ENCODE measurements at regions not wholly inside any gene's neighbourhood (a gene's known extent, or its start where the extent isn't known, plus 50 kb on each side); places are given as distances from the start of the nearest gene placed in this dataset.

DNA sequence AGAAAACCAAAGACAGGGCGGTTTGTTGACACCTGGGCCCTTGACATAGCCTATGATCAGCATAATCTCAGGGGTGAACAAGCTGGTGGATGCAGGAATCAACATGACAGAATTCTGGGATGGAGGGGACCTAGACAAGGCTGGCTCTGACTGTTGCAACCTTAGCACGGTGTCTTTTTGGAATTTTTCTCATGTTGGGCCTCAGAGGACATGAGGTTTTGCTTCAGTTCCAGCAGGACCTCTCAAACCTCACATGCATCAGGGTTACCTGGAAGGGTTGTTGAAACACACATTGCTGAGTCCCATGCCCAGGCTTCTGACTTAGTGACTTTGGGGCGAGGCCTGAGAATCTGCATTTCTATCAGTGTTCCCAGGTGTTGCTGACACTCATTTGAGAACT is 345.6 kb upstream of the B3GAT1 start:
- TF ChIP-seq, protein P1, sequence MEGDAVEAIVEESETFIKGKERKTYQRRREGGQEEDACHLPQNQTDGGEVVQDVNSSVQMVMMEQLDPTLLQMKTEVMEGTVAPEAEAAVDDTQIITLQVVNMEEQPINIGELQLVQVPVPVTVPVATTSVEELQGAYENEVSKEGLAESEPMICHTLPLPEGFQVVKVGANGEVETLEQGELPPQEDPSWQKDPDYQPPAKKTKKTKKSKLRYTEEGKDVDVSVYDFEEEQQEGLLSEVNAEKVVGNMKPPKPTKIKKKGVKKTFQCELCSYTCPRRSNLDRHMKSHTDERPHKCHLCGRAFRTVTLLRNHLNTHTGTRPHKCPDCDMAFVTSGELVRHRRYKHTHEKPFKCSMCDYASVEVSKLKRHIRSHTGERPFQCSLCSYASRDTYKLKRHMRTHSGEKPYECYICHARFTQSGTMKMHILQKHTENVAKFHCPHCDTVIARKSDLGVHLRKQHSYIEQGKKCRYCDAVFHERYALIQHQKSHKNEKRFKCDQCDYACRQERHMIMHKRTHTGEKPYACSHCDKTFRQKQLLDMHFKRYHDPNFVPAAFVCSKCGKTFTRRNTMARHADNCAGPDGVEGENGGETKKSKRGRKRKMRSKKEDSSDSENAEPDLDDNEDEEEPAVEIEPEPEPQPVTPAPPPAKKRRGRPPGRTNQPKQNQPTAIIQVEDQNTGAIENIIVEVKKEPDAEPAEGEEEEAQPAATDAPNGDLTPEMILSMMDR (conservative IDR thresholded peaks at IDR 0.05) = no peak
- TF ChIP-seq EZH2 (IDR thresholded peaks at IDR 0.05; ENCODE audit: low read depth) = no peak
